ENCODE measurements at regions not wholly inside any gene's neighbourhood (a gene's known extent, or its start where the extent isn't known, plus 50 kb on each side); places are given as distances from the start of the nearest gene placed in this dataset.
"Not testable (repeated sequence)": the region's sequence is repeated elsewhere in the genome, so short reads cannot be mapped to it uniquely, and the experiment has no call there.

DNA sequence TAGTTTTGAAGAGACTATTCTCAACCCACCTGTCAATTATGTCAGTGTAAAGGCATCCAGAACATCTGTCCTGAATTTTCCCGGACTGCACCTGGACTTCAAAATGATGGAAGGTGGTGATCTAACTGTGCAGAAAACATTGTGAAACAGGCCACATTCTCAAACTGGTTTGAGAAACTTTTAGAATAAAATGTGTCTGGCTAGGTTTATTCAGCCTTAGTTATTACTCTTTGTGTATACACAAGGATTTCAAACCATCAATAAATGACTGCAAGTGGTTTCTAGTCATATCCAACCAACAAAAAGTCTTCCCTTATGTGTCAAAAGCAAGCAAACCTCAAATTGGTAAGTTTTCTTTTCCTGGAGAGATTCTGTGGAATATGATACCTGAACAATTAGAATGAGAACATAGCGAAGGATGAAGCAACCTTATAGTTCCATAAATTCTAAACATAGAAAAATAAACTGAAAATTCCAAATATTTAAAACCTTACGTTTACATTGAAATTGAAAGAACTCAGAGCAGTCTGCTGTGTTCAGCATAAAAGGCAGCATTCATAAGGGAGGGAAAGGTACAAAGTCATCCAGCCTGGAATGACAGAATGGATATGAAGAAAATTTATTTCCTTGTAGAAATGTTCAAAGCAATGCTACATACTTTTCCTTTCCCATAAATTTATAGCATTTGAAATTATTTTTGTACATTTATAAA lies 306.6 kb upstream of the TGFBR2 start:
- DNase-seq (ENCODE audit: low read depth) = no peak

DNA sequence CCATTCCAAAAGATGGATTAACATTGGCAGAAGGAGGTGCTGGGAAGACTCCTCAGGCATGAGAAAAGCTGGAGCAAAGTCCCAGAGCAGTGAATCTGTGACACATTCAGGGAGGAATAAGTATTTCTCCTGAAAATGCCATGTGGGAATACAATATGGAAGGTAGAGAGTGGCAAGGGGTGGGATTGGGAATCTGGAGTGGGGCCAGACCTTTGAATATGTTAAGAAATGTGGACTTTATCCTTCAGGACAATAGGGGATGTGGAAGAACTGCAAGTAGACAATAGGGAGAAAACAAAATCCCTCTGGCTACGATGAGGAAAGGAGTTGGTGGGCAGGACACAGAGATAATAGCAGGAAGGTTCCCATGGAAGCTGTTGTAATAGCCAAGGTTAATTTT lies 305.6 kb upstream of the TGFBR2 start:
- no peak for DNase-seq (ENCODE audit: low read depth)

DNA sequence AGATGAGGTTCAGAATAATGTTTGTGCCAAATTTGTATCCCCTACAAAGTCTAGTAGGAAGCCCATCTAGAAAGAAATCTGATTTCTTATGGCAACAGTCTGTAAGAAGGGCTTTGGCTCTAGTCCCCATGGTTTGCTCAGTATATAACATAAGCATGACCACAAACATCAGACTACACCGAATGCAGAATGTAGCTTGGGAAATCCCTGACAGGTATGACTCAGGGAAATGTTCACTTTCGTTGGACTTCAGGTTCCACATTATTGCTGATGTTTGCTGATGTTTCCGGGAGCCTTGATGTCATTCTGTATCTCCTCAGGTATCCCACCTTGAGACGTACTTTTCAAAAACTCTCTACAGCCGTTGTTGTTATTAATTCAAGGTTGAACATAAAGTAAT lies 304.4 kb upstream of the TGFBR2 start:
- no peak for DNase-seq (ENCODE audit: low read depth)

DNA sequence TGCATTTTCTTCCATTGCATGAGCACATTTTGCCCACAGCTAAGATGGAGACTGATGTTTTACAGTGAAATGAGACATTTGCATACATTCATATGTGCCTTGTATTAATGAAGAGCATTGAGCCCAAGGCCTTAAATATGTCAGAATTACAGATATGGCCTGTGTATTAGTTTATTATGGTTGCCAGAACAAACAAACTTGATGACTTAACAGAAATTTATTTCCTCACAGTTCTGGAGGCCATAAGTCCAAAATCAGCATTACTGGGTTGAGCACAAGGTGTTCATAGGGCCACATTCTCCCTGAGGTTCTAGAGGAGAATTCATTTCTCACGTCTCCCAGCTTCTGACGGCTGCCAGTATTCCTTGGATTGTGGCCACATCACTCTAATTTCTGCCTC lies 302.6 kb upstream of the TGFBR2 start:
- DNase-seq (ENCODE audit: low read depth) = no peak

DNA sequence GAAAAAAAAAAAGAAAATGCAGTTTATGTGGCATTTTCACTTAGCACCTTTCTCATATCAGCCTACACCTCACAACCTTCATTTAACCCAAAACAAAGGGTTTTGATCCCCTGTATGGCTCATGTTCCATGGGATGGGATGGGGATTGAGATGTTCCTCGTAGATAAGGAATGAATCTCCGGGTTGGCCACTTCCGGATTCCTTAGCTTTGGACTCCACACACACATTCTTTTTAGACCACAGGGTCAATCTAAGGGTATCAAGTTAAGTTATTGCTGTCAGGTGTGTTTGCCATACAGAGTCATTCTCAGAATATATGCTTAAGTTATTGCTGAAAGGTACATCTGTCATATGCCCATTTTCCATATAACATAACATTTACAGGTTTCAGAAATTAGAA lies 301.4 kb upstream of the TGFBR2 start:
- no peak for DNase-seq (ENCODE audit: low read depth)

DNA sequence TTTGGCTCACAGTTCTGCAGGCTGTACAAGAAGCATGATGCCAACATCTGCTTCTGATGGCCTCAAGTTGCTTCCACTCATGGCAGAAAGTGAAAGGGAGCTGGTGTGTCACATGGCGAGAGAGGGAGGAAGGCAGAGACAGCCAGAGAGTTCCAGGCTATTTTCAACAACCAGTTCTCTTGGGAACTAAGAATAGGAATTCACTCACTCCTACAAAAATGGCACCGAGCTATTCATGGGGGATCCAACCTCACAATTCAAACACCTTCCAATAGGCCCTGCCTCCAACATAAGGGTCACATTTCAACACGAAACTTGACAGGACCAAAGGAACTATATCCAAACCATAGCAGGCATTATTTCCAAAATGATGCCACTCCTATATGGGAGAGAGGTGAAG lies 299.5 kb upstream of the TGFBR2 start:
- no peak for DNase-seq (ENCODE audit: low read depth)

DNA sequence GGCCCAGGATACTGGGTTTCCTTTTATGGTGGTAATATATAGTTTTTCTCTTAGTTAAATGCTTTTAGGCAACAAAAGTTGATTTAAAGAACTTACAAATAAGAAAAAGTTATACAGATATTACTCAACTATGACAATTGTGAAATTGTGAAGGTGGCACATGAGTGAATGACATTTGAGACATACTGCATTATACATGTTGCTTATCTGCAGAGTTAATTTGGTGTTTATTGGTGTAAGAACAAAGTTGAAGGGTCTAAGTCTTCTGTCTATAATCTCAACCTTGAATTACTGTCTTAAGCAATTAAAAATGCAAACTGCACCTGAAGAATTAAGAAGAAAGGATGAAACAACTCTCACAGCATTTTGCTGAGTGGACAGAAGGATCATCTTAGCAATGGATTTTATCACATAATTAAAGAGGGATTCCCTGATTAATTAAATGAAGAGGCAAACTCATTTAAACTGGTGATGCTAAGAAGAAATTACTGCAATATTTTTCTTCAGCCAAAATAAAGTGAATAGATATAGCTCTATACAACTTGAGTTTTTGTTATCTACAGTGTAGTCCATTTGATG lies 298.9 kb upstream of the TGFBR2 start:
- DNase-seq (ENCODE audit: low read depth) = no peak

DNA sequence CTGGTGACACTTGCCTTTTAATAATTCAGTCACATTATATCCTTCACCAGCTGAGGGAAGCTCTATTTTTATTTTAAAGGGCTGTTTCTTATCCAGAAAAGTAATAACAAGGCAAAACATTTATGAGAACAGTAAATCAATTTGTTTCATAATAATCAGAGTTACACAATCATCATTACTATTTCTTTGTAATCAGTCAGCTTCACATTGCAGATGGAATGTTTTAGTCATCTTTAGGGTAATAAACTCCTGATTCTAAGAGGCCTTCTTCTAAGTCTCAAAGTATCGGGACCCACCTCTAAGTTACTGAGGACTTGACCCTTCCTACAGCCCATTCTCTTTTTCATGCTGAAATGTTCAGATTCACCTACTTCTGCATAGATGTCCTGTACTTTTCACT lies 298.3 kb upstream of the TGFBR2 start:
- no peak for DNase-seq (ENCODE audit: low read depth)

DNA sequence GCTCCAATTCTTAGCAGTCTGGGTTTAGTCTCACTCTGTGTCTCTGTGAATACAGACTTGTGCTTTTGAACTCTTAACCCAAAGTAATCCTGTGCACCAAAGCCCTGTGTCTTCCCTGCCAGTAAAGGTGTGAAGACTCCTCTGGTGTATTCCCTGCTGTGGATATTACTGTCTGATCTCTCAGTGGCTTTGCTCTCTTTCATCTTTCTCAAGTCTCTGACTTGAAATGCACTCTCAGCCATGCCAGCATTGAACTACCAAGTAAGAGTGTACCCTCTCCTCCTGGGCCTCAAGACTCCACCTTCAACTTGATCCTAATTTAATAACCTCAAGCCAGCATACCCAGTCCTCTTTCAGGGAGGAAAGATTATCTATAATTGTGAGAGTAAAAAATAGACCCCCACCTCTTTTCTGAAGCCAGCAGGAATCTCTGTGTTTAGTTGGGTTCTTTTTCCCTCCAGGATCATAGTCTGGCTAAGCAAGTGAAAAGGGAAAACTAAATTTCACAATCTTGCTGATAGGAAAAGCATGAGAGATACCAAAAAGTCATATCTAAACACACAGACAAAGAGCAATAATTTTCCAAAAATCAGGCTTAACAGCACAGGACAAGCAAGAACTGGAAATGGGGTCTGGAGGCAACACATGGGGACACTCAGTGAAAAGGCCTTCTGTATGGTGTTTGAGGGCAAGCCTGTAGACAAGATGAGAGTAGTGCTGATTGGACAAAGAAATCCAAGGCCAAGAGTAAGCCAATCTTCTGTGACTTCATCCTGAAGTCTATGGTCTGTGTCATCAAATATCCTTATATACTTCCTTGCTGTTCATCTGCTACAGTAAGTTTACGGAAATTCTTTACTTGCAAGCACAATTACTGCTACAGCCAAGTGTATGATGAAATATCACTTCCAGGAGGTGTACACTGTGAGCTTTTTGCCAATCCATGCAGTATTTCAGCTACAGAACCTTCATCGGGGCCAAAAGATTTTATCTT lies 296.1 kb upstream of the TGFBR2 start:
- DNase-seq (ENCODE audit: low read depth) = no peak

DNA sequence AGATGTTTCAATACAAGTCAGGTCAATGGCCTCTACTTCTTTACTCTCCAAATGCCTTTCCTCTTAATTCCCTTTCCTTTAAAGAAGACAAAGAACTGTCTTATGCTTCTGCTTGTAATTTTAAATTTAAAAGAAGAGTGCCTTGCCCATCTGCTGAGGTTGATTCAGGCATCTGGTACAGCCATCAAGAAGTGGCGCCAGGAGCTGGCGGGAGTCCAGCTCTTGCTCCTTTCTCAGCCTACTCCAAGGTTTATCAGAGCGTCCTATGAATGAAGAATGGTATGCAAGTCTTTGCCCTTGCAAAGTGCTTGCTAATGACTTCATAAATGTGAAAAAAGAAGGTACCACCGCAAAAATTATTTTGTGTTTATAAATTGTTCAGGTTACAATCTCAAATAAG lies 294.6 kb upstream of the TGFBR2 start:
- DNase-seq (ENCODE audit: low read depth) = no peak

DNA sequence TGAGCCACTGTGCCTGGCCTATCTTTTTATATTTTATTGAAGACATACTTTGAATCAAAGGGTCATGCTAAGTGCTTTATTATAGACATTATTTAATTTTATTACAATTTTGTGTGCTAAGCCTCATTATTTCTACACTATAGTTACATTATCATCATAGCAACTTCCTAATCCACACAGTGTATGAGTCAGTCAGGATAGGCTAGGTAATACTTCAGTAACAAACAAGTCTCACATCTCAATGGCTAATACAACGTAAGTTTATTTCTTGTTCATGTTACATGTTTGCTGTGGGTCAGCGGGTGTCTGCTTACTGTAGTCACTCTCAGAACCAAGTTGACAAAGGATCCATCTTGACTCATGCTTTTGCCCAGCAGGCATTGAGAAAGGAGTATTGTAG lies 292.6 kb upstream of the TGFBR2 start:
- DNase-seq (ENCODE audit: low read depth) = no peak

DNA sequence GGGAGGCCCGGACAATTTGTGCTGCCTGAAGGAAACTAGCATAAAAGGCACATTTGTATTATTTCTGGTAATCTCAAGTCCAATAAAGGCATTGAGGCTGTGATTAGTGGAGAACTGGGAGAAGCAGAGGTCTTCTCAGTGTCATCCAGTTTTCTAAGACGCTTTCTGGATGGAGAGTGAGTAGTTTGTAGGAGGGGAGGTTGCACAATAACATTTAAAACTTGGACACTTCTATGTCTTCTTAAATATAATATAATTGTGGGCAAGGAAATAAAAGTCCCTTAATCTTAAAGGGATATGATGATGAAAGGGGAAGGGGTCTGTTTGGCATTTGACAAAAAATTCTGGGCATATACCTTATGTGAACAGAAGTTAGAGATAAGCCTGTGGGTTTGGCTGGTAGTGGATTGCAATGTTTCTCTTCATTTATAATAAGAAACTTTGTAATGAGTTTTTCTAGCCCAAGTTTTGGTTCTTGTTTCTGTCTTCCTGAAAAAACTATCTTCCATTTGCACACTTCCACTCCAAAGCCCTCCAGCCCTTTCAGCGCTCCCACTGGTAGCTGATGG lies 291.6 kb upstream of the TGFBR2 start:
- DNase-seq (ENCODE audit: low read depth) = no peak

DNA sequence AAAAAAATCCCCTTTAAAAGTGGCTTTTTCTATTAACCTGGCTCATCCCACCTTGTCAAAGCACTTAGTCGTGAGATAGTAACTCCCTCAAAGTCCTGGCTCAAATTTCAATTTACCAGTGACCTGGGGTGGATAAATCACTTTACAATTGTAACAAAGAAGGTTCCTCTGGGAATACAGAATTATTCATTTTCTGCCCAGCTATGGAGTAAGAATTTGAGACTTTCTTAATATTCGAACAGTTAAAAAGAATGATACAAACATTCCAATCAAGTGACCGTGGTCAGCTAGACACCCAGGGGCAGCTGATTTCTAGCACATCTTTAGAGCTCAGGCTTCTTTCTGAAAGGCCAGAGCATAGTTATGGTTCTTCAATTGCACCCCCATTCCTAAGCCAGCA lies 291.0 kb upstream of the TGFBR2 start:
- no peak for DNase-seq (ENCODE audit: low read depth)

DNA sequence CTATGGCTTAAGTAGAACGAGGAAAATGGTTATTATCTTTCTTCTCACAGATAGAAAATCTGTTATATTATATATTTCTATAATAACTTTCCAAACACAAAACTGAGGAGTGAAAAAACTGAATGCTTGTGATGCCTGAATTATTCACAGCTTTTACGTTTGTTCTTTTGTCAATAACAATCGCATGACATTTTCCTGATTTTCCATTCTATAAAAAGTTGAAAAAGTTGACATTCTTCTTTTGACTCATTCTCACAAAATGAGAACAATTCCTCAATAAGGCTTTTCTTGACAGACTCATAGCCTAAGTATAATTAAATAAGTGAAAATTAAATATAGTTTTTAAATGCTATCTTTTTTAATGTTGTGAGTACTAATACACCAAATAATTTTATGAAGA lies 288.8 kb upstream of the TGFBR2 start:
- no peak for DNase-seq (ENCODE audit: low read depth)

DNA sequence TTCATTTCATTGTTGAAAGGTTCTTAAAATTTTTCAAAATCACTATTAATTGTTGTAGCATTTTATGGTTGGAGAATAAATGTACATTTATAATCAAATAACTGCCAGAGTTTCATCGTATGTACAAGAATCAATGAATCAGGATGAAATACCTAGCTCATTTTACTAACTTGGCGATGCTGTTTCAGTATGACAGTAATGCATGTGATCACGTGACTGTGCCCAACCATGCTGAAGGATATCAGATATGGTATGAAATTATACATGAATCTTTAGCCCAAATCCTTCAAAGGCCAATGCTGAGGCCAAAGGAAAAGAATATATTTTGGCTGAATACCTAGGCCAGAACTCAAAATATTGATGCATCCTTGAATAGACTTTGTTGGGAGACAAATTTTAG lies 288.3 kb upstream of the TGFBR2 start:
- DNase-seq (ENCODE audit: low read depth) = no peak

DNA sequence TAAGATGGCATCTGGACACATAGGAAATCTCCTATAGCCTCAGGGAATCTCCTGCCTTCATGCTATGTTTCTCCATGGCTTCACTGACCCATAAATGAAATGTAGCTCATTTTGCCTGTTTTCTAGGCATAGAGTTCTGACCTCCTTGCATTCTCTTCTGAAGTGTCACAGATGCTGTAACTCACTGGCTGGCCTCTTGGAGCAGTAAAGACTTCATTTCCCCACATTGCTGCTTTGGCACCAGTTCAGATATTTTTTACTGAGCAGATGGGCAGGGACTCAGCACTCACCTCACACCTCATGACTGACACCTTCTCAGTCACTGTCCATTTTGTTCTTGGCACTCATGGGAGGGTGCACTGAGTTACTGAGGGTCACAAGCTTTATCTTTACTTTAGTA lies 286.7 kb upstream of the TGFBR2 start:
- peak; percentile 32 for DNase-seq (ENCODE audit: low read depth)

DNA sequence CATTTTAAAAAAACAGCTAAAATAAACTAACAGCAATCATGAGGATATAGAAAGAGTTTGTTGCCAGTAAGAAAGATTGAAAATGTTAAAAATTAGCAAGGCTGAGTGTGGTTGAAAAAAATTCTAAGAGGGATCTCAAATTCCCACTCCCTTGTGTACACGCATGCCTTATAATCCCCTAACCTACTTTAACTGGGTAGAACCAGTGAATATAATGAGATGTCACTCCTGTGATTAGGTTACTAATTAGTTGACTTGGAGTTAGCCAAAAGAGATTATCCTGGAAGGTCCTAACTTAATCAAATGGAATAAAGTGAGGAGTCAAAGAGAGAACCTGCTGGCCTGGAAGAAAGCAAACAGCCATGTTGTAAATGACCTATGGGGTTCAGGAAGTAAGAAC lies 286.0 kb upstream of the TGFBR2 start:
- DNase-seq (ENCODE audit: low read depth) = no peak

DNA sequence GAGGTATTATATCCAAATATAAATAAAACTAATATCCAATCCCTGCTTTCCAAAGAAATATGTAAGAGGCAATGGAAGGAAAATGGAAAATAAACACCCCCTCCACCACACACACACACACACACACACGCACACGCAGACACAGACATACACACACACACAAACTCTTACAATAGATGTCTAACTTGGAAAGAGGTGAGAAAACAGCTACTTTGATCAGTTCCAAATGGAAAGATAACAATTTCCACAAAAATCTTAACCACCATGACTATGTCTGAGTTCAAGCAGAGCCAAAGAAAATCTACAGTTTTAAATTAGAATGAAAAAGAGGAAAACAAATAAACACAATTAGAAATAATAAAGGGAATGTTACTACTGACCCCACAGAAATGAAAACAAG lies 285.3 kb upstream of the TGFBR2 start:
- DNase-seq (ENCODE audit: low read depth) = no peak

DNA sequence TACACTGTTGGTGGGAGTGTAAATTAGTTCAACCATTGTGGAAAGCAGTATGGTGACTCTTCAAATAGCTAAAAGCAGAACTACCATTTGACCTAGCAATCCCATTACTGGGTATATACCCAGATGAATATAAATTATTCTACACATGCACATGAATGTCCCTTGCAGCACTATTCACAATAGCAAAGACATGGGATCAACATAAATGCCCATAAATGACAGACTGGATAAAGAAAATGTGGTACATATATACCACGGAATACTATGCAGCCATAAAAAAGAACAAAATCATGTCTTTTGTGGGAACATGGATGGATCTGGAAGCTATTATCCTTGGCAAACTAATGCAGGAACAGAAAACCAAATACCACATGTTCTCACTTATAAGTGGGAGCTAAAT lies 282.8 kb upstream of the TGFBR2 start:
- DNase-seq (ENCODE audit: low read depth) = not testable (repeated sequence)

DNA sequence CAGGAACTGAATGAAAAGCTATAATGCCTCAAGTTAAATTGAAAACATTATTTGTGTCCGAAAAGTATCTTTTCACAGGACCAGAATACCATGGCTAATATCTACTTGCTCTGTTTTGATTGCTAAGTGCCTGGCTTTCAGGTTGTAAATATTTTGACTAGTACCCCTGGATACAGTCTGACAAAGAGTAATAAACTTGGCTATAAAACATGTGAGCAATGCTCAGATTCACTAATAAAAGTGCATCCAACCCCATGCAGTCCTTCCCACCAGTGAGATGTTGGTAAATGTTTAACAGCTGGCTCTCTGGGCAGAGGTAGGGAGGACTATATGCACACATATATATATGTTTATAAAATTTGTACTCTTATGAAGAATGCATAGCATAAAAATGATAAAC lies 281.8 kb upstream of the TGFBR2 start:
- no peak for DNase-seq (ENCODE audit: low read depth)

DNA sequence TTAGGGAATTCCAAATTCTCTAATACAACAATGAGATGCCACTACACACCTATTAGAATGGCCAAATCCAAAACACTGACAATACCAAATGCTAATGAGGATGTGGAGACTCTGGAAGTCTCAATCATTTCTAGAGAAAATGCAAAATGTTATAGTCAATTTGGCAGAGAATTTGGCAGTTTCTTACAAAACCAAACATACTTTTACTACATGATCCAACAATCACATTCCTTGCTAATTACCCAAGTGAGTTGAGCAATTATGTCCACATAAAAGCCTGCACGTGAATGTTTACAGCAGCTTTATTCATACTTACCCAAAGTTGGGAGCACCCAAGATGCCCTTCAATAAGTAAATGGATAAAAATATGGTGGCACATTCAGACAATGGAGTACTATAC lies 278.4 kb upstream of the TGFBR2 start:
- not testable (repeated sequence) for DNase-seq (ENCODE audit: low read depth)

DNA sequence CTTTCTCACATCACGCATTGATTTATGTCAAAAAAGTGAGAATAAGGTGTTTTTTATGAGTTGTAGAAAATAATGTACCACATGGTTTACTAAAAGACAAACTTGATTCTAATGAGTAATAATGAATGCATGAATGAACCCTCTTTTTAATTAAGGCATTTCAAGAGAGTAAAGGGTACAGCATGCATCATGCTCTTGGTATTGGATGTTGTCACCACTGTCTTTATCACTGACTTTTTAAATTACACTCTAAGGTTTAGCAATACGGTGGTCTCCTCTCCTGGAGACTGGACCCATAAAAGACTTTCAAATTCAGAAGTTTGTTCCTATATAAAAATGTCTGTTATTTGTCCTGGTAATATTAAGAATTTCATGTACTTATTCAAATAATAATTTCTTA lies 277.5 kb upstream of the TGFBR2 start:
- DNase-seq (ENCODE audit: low read depth) = not testable (repeated sequence)

DNA sequence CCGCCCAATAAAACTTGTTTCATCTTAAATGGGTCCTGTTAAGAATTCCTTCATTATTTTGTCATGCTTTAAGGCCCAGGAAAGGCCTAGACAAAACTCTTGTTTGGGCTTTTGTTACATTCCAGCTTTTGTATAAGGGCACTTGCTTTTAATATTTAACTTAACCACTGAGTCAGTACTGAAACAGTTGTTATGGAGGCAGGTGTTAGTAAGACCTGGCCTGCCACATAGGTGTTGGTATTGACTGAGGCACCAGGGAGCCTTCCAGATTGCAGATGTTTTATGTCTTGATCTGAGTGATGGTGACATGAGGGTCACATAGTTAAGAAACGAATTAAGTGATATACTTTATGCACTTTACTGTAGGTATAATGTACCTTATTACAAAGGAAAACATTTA lies 274.9 kb upstream of the TGFBR2 start:
- DNase-seq (ENCODE audit: low read depth) = no peak
